H1 (cell line): ENCODE measurements at regions not wholly inside any gene's neighbourhood (a gene's known extent, or its start where the extent isn't known, plus 50 kb on each side); places are given as distances from the start of the nearest gene placed in this dataset.

Experiments
- CTCF ChIA-PET: fragments of 300-600 bp; sonication (Branson Sonifier 250); formaldehyde crosslinking; loops from one replicate; lab custom pipeline; 2021; ENCODE audit not compliant: partially characterized antibody; lab: Charles Lee
- POLR2A ChIA-PET: fragments of 300-600 bp; sonication (Branson Sonifier 250); formaldehyde crosslinking; loops from one replicate; lab custom pipeline; 2021; ENCODE audit warnings: inconsistent platforms; ENCODE audit not compliant: partially characterized antibody; lab: Charles Lee
- DNase-seq, 2 experiments: peaks; one replicate each; pipeline versions ENCODE4 v3.0.0 to v3.0.0-alpha.2; 2010 to 2022; ENCODE audit warnings: low spot score in 2 of 2, low read depth in 1 of 2, mixed read lengths in 1 of 2
- FAIRE-seq: peaks from 2 replicates; lab custom pipeline; 2011; peaks lifted over from hg19 to GRCh38; lab: Jason Lieb, UNC
- H2AFZ ChIP-seq: 2 replicates; pipeline ENCODE4 v1.8.1; 2012; ENCODE audit warnings: low read length, inconsistent platforms
- H2AK5ac ChIP-seq: 2 replicates; pipeline ENCODE4 v1.6.1; 2013; ENCODE audit warnings: low read depth, low read length
- H2BK120ac ChIP-seq: replicated peaks from 2 replicates; pipeline ENCODE3; 2013; ENCODE audit warnings: low read depth, low read length, inconsistent platforms
- H2BK12ac ChIP-seq: 2 replicates; pipeline ENCODE4 v1.6.1; 2013; ENCODE audit warnings: low read depth, low read length
- H2BK15ac ChIP-seq: 2 replicates; pipeline ENCODE4 v1.6.1; 2013; ENCODE audit warnings: low read length
- H2BK20ac ChIP-seq: 2 replicates; pipeline ENCODE4 v1.6.1; 2013; ENCODE audit warnings: low read length
- H2BK5ac ChIP-seq: 2 replicates; pipeline ENCODE4 v1.6.1; 2013; ENCODE audit warnings: low read depth, low read length
- H3K14ac ChIP-seq: 2 replicates; pipeline ENCODE4 v1.6.1; 2013; ENCODE audit warnings: inconsistent platforms; ENCODE audit not compliant: insufficient read length
- H3K18ac ChIP-seq: 2 replicates; pipeline ENCODE4 v1.6.1; 2013; ENCODE audit warnings: low read length; ENCODE audit errors: extremely low read depth
- H3K23ac ChIP-seq: 2 replicates; pipeline ENCODE4 v1.6.1; 2013; ENCODE audit warnings: inconsistent platforms; ENCODE audit not compliant: insufficient read length
- H3K23me2 ChIP-seq: 2 replicates; pipeline ENCODE4 v1.6.1; 2013; ENCODE audit warnings: low read depth, low read length
- H3K27ac ChIP-seq: 2 replicates; pipeline ENCODE4 v1.6.1; 2011; ENCODE audit warnings: low read depth, low read length, inconsistent platforms
- H3K27me3 ChIP-seq, 4 experiments: replicated peaks in 1 of 4; 1 replicate in 1 of 4; 2 replicates in 3 of 4; pipeline versions ENCODE4 v1.6.1 to v1.8.1; 2011 to 2013; ENCODE audit warnings: low read length in 3 of 4, mild to moderate bottlenecking in 3 of 4, inconsistent platforms in 2 of 4, mixed read lengths in 2 of 4, moderate library complexity in 1 of 4; ENCODE audit not compliant: control insufficient read depth in 3 of 4, insufficient read depth in 3 of 4; ENCODE audit errors: extremely low read depth in 1 of 4
- H3K36me3 ChIP-seq, 4 experiments: 2 replicates each; pipeline versions ENCODE4 v1.6.1 to v1.8.1; 2011 to 2013; ENCODE audit warnings: mild to moderate bottlenecking in 4 of 4, low read length in 3 of 4, moderate library complexity in 2 of 4, control low read depth in 1 of 4, inconsistent platforms in 1 of 4; ENCODE audit not compliant: insufficient read depth in 4 of 4, control insufficient read depth in 2 of 4
- H3K4ac ChIP-seq: replicated peaks from 2 replicates; pipeline ENCODE3; 2013; ENCODE audit warnings: low read length, low read depth, mixed read lengths, inconsistent platforms; ENCODE audit not compliant: insufficient read length
- H3K4me1 ChIP-seq, 4 experiments: replicated peaks in 1 of 4; 1 replicate in 1 of 4; 2 replicates in 3 of 4; pipeline versions ENCODE4 v1.6.1 to v1.8.1; 2011 to 2013; ENCODE audit warnings: low read length in 3 of 4, inconsistent platforms in 2 of 4, mixed read lengths in 1 of 4; ENCODE audit not compliant: insufficient read depth in 4 of 4, control insufficient read depth in 3 of 4
- H3K4me2 ChIP-seq, 2 experiments: 2 replicates each; pipeline versions ENCODE4 v1.6.1 to v1.8.1; 2011 to 2013; ENCODE audit warnings: low read depth in 2 of 2, low read length in 2 of 2, control low read depth in 1 of 2, inconsistent platforms in 1 of 2, mild to moderate bottlenecking in 1 of 2; ENCODE audit not compliant: insufficient read depth in 1 of 2
- H3K4me3 ChIP-seq, 4 experiments: fragments of 200-600, 300-600 bp in 1 of 4; sonication (generic), shearing (Covaris generic), sonication (Bioruptor Twin) in 1 of 4; 2 replicates each; pipeline versions ENCODE4 v1.5.1 to v1.8.1; 2011 to 2016; ENCODE audit warnings: low read length in 4 of 4, low read depth in 3 of 4, control low read depth in 2 of 4, inconsistent platforms in 2 of 4, mild to moderate bottlenecking in 2 of 4, mixed read lengths in 1 of 4, moderate library complexity in 1 of 4; ENCODE audit not compliant: insufficient read depth in 2 of 4; ENCODE audit errors: extremely low read depth in 1 of 4
- H3K56ac ChIP-seq: replicated peaks from 2 replicates; pipeline ENCODE3; 2013; ENCODE audit warnings: low read depth, mild to moderate bottlenecking, mixed read lengths, low read length, inconsistent platforms; ENCODE audit not compliant: insufficient read length
- H3K79me1 ChIP-seq: 2 replicates; pipeline ENCODE4 v1.6.1; 2013; ENCODE audit warnings: low read depth, low read length, control low read depth
- H3K79me2 ChIP-seq, 2 experiments: 2 replicates each; pipeline versions ENCODE4 v1.6.1 to v1.8.1; 2012 to 2013; ENCODE audit warnings: low read length in 2 of 2, mild to moderate bottlenecking in 2 of 2, inconsistent platforms in 1 of 2; ENCODE audit not compliant: insufficient read depth in 2 of 2, control insufficient read depth in 1 of 2
- H3K9ac ChIP-seq, 4 experiments: replicated peaks in 1 of 4; 1 replicate in 1 of 4; 2 replicates in 3 of 4; pipeline versions ENCODE4 v1.6.1 to v1.8.1; 2011 to 2013; ENCODE audit warnings: low read depth in 3 of 4, low read length in 3 of 4, control low read depth in 2 of 4, mild to moderate bottlenecking in 2 of 4, moderate library complexity in 2 of 4, inconsistent platforms in 1 of 4; ENCODE audit errors: extremely low read depth in 1 of 4
- H3K9me3 ChIP-seq, 2 experiments: 2 replicates each; pipeline versions ENCODE4 v1.6.1 to v1.8.1; 2012 to 2013; ENCODE audit warnings: mild to moderate bottlenecking in 2 of 2, moderate library complexity in 2 of 2, control low read depth in 1 of 2, inconsistent platforms in 1 of 2, low read depth in 1 of 2, low read length in 1 of 2, mixed read lengths in 1 of 2; ENCODE audit not compliant: insufficient read depth in 2 of 2
- H4K20me1 ChIP-seq, 2 experiments: replicated peaks in 1 of 2; 2 replicates each; pipeline versions ENCODE3 to v1.8.1; 2011 to 2013; ENCODE audit warnings: inconsistent platforms in 2 of 2, low read length in 2 of 2, mild to moderate bottlenecking in 1 of 2; ENCODE audit not compliant: insufficient read depth in 2 of 2, control insufficient read depth in 1 of 2
- H4K5ac ChIP-seq: 2 replicates; pipeline ENCODE4 v1.6.1; 2013; ENCODE audit warnings: low read length, low read depth, mixed read lengths, inconsistent platforms; ENCODE audit not compliant: insufficient read length
- H4K8ac ChIP-seq: 2 replicates; pipeline ENCODE4 v1.8.0; 2013; ENCODE audit warnings: mild to moderate bottlenecking, moderate library complexity, low read length, inconsistent platforms; ENCODE audit not compliant: insufficient read depth; ENCODE audit errors: extremely low read depth
- H4K91ac ChIP-seq: replicated peaks from 2 replicates; pipeline ENCODE3; 2013; ENCODE audit warnings: low read length, mixed read lengths, inconsistent platforms; ENCODE audit not compliant: insufficient read length
- CBX5 ChIP-seq: fragments of 300-800, 300-1000 bp; sonication (generic); IDR thresholded peaks from 2 replicates; pipeline ENCODE4 v1.7.1; 2016; ENCODE audit warnings: antibody characterized with exemption, low read length, low read depth
- EZH2 ChIP-seq: fragments of 200-600 bp; sonication (generic); IDR thresholded peaks from 2 replicates; pipeline ENCODE4 v1.7.1; 2012; ENCODE audit warnings: low read depth, mild to moderate bottlenecking, moderate library complexity, low read length, inconsistent platforms; ENCODE audit not compliant: severe bottlenecking
- SP2 ChIP-seq: IDR thresholded peaks from 2 replicates; pipeline ENCODE4 v1.6.1; 2012; ENCODE audit warnings: mild to moderate bottlenecking, low read length, inconsistent platforms
- SUZ12 ChIP-seq: fragments of 200-600 bp; sonication (generic); IDR thresholded peaks from 2 replicates; pipeline ENCODE4 v1.6.1; 2012; ENCODE audit warnings: mild to moderate bottlenecking, inconsistent platforms, low read length, moderate library complexity, mixed read lengths
- WGBS, 2 experiments: shearing (Covaris generic) in 1 of 2; methylation state at CpG; one replicate each; pipeline versions ENCODE4 v1.1.6 to v1.1.7; 2013 to 2015; ENCODE audit warnings: low lambda C conversion rate in 2 of 2, mixed read lengths in 2 of 2, inconsistent platforms in 1 of 2, low coverage in 1 of 2, missing lambda C conversion rate in 1 of 2; ENCODE audit not compliant: insufficient replicate concordance in 2 of 2, insufficient coverage in 1 of 2, insufficient read length in 1 of 2; ENCODE audit errors: extremely low coverage in 1 of 2, missing lambda C conversion rate in 1 of 2; 5-methylcytosine and 5-hydroxymethylcytosine counted together

- no peak overlapping the region for H2BK12ac ChIP-seq
- TF ChIP-seq SP2 (no peak), EZH2 (no peak), SUZ12 (no peak), CBX5 (no peak)
- TF ChIP-seq, all 59 proteins: peak for 0
- H3K14ac ChIP-seq: no peak overlapping the region
- H3K4me1 ChIP-seq: no peaks in the 10 kb centered on the region; a peak in 1 of 7 replicates
- no peaks in the 10 kb centered on the region for H3K27me3 ChIP-seq
- no peak overlapping the region for H2BK15ac ChIP-seq
- H3K27ac ChIP-seq: no peak overlapping the region
- no peak overlapping the region for H3K23ac ChIP-seq
- H3K36me3 ChIP-seq: no peaks in the 10 kb centered on the region
- DNase-seq (no peak), FAIRE-seq (no peak)
- H2AFZ ChIP-seq: peak overlapping the region; percentile 19; the same call in 1 of the 2 replicates
- POLR2A ChIA-PET: no interaction called here
- no peak overlapping the region for H2BK5ac ChIP-seq
- no peak overlapping the region for H3K56ac ChIP-seq
- H3K4me2 ChIP-seq: no peak overlapping the region
- no peaks in the 10 kb centered on the region for H3K9me3 ChIP-seq
- H3K9ac ChIP-seq: no peak overlapping the region
- H4K91ac ChIP-seq: no peak overlapping the region
- no peak overlapping the region for H3K4ac ChIP-seq
- H4K8ac ChIP-seq: no peak overlapping the region
- no peaks in the 10 kb centered on the region for H3K79me2 ChIP-seq
- no peak overlapping the region for H2BK120ac ChIP-seq
- no peak overlapping the region for H2AK5ac ChIP-seq
- H3K4me3 ChIP-seq: no peak overlapping the region
- no peak overlapping the region for H2BK20ac ChIP-seq
- no peaks in the 10 kb centered on the region for H3K79me1 ChIP-seq
- H4K20me1 ChIP-seq: no peaks in the 10 kb centered on the region
- WGBS, 2 experiments: 100% methylated on average over 3 of the region's 3 CpGs; no CpG with 5 or more reads in 1 of the 2 experiments
- H3K18ac ChIP-seq: no peak overlapping the region
- CTCF ChIA-PET: no interaction called here
- H3K23me2 ChIP-seq: no peaks in the 10 kb centered on the region
- no peak overlapping the region for H4K5ac ChIP-seq
Observed at GRCh38 chr3:83953417-83954089, 1005.2 kb upstream of the CADM2 start.
